Fibroblast of skin of scalp (primary cell): ENCODE measurements at regions not wholly inside any gene's neighbourhood (a gene's known extent, or its start where the extent isn't known, plus 50 kb on each side); places are given as distances from the start of the nearest gene placed in this dataset.
"Not testable (repeated sequence)": the region's sequence is repeated elsewhere in the genome, so short reads cannot be mapped to it uniquely, and the experiment has no call there.

Source experiments
- DNase-seq: peaks from one replicate; pipeline ENCODE4 v3.0.0-alpha.2; 2013

DNA sequence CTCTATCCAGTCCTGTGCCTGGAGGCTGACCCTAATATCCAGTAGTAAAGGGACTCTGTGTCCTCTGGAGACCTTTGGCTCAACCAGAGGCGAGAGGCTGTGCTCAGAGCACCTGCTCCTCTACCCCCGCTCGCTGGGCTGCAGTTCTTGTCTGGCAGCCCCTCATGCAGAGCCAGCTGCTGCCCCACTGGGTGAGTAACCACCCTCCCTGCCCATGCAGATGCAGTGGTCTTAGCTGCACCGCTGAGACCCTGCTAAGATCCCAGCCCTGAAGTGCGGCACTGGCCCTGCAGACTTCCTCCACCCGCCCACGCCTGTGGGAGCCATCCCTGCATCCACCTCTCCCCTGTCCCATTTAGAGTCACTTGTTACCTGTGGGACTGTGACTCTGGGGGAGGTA, 347.5 kb upstream of the SFSWAP start:
- no peak for DNase-seq

GRCh38 chr12:131363841-131364495, 346.9 kb upstream of the SFSWAP start:
- DNase-seq = no peak

- DNase-seq = no peak
Observed at GRCh38 chr12:131364903-131365820, 345.7 kb upstream of the SFSWAP start.

- DNase-seq = no peak
Observed at GRCh38 chr12:131365821-131366260, 345.0 kb upstream of the SFSWAP start.

DNA sequence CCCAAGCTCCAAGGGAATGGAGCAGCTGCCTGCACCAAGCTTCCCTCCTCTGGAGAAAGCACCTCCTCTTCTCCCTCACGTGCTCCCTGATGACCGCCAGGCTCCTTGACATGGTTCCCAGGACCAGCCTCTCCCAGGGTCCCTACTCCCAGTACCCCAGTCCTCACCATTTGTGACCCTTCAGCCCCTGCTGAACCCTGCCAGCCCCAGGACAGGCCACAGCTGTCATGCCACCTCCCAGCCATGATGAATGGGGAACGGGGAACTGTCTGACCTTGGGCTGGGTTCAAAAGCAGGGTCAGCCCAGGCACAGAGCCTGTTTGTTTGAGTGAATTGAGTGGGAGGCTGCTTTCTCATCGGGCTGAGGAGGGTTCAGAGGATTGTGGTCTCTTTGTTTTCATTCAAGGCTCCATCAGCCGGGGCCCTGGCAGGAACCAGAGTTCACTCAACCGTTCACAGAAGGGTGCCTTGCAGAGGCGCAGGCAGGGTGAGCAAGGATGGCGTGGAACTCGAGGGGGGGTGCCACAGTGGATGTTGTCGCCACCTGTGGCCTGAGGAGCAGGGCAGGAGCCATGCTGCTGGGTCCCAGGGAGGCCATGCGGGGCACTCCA, 344.5 kb upstream of the SFSWAP start:
- no peak for DNase-seq

GRCh38 chr12:131367067-131367982, 343.6 kb upstream of the SFSWAP start:
- DNase-seq = not testable (repeated sequence)

DNA sequence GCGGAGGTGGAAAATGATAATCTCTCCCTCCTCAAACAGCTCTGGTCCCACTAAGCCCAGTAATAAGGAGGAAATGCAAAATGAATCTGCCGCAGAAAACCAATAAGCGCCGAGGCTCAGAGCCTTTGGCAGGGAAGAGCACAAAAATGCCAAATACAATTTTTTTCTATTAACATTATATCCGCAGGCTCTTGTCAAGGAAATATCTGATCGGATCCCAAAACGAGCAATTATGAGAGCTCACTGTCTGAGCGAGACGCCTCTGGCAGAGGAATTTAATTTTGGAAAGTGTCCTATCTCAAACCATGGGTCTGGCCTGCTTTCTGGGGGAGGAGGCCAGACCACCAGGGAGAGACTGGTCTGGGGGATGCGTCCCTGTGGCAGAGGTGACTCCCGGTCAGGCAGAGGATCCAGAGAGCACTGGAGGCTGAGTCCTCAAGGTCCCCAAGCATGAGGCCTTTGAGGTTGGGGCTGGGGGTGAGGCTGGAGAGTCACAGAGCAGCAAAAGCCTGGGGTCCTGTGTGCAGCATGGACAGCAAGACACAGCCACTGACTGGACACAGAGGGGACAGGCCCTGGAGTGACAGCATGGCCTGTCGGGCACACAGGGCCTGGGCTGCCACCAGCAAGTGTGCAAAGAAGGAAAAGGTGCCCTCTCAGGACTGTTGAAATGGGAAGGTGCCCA, 342.8 kb upstream of the SFSWAP start:
- no peak for DNase-seq

DNA sequence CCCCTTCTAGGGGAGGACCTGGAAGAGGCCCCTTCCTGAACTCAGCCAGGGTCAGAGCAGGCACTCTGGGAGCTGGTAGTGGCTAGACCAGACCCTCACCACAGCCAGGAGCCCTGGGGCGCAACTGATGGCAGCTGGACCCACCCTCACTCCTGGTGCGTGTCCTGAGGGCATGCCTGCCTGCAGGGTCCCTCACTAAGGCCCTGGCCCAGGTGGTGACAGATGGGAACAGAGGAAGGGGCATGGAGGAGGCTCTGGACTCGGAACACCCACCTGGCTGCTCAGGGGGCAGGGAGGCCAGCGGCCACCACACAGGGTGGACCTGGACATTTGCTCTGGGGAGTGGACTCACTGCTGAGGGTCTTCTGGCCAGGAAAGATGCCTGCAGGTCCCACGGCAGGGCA, 342.2 kb upstream of the SFSWAP start:
- DNase-seq = no peak

DNA sequence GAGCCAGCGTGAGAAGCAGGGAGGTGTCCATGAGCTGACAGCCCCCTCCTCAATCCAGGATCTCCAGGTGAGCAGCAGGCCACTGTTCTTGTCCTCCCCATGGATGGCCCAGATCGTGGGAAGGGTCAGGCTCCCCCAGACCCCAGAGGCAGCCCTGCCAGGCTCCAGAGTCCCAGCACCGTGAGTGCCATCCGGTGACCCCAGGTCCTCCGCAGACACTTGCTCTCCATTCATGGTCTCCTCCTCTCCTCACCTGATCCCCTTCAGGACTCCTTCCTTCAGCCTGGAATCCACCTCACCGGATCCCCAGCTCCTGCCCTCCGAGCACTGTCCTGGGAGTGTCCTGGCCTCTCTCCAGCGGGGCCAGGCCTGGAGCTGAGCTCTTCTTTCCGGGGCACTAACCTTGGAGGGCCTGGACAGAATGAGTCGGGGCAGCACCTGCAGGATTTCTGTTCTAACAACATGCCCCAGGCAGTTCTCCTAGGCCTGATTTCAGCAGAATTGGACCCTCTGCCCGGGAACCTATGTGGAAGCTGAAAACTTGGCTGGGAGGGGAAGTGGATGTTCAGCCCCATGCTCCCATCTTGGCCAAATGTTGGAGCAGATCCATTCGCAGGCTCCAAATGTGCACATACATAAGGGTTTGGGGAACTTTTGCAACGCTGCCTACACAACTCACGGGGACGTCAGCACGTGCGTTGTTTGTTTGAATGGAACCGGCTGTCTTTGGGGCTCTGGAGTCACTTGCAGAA, 341.6 kb upstream of the SFSWAP start:
- DNase-seq = no peak

DNA sequence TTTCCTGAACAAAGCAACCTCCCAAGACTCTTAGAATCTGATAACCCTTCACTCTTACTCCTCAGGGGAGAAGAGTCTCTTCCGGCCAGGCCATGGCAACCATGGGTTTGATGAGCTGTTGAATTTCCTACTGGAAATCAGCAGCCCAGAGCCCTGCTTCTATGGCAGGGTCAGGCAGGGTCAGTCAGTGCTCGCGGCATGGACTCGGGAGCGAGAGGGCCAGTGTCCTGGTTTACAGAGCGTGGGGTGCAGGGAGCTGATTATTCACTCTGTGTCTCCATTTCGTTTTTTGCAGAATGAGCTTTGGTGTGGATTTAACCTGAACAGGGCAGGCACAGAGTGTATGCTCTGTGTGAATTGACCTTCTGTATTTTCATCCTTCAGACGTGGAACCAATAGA, 340.6 kb upstream of the SFSWAP start:
- no peak for DNase-seq

- DNase-seq = no peak
Observed at GRCh38 chr12:131370791-131371347, 340.0 kb upstream of the SFSWAP start.

DNA sequence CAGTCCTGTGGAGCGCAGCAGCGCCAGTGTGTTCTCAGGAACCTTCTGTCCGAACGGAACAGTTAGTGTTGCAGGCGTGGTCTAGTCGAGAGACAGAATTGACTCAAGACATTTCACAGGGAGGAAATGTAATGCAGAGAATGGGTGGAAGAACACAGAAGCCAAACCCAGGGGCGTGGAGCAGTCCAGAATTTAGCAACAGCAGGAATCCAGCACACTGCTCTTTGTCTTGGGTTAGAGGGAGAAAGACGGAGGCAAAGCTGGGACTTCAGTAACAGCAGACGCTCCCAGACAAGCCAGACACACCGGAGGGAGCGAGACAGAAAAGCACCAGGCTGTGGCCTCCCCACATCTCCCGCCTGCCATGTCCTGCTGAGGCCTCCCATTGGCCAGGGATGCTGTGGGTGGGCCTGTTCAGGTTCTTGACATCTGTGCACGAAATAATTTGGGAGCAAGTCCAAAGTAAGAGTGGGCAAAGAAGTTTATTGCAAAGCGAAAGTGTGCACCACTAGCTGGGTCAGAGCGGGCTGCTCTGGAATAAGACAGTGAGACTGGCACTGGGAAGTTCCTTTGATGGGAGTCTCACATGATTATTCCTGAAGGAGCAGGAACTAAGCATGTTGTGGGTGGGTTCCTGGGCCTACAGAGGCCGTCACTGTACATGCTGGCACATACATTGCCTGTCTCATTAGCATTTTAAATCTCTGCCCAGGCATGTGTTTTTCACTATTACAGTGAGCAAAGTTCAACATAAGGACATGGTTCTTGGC, 339.3 kb upstream of the SFSWAP start:
- no peak for DNase-seq

- no peak for DNase-seq
Observed at GRCh38 chr12:131372171-131372475, 338.8 kb upstream of the SFSWAP start.

DNA sequence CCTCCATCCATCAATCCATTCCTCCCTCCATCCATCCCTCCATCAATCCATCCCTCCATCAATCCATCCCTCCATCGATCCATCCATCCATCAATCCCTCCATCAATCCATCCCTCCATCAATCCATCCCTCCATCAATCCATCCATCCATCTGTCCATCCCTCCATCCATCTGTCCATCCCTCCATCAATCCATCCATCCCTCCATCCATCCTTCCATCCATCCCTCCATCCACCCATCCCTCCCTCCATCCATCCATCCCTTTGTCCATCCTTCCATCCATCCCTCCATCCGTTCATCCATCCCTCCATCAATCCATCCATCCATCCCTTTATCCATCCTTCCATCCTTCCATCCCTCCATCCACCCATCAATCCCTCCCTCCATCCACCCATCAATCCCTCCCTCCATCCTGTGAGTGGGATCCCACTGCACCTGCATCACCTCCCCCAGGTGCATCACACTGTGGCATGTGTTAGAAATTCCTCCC, 338.1 kb upstream of the SFSWAP start:
- no peak for DNase-seq

- no peak for DNase-seq
Observed at GRCh38 chr12:131375261-131375971, 335.5 kb upstream of the SFSWAP start.

DNA sequence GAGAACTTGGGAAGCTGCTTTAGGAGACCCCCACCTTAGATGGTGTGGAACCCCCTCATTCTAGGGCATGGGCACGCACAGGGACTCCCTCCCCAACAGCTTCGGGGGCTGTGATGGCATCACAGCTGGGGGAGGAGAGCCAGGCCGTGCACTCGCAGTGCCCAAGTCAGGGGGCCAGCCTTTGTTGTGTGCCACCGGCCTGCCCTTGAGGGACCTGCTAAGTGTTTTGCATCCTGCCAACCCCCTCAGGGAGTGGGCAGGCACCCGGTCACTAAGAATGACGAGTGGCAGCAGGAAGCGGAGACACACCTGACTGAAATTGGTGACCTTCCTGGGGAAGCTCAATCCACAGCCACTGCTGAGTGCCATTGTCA, 334.9 kb upstream of the SFSWAP start:
- no peak for DNase-seq

- DNase-seq = no peak
Observed at GRCh38 chr12:131378176-131378842, 332.6 kb upstream of the SFSWAP start.

DNA sequence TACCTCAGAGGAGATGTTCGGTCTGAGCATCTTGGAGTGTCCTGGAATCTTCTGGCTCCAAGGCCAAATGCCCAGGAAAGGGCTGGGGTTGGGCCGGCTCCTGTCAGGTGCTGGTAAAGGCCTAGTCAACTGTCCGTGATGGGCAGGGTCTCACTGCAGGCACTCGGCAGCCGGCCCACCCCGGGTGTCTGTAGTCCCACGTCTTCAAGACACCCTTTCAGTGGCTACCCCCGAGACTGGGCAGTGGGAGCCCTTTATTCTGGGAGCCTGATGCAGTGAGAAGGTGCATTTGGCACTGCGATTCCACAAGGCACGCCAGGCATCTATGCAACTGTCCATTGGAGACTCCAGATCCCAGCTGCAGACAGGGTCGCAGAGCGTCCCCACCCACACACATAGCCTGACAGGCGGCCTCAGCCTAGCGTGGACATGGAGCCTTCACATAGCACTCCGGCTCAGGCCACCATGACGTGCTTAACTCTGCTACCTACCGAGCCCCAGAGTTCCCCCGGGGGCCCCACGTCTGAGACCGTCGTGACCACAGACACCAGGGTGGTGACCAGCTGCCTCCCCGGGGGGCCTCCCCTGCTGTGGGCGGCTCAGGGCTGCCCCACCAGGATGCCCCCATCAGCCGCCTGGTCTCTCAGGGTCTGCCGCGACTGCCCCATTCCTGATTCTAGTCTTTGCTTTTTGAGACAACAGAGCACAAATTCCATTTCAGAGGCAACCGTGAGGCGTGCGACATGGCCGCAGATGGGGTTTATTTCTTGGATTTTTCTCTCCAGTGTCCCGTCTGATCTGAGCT, 331.8 kb upstream of the SFSWAP start:
- DNase-seq = no peak
